ENCODE measurements at regions not wholly inside any gene's neighbourhood (a gene's known extent, or its start where the extent isn't known, plus 50 kb on each side); places are given as distances from the start of the nearest gene placed in this dataset.

GRCh38 chr6:167654389-167654788 is 172.3 kb upstream of the AFDN start:
- Histone ChIP-seq H2AK9ac (replicated peaks; ENCODE audit: low read depth, low read length, poor library complexity) (no peak overlapping the region), H3K27ac (ENCODE audit: insufficient read depth, low read length) (no peak overlapping the region), H3K4me3 (ENCODE audit: insufficient read depth, low read depth, low read length) (no peak overlapping the region), H3K9me3 (ENCODE audit: control insufficient read depth, insufficient read depth, low read length) (peaks cover 57% of the 10 kb centered on the region), H3K36me3 (ENCODE audit: control insufficient read depth, insufficient read depth, low read length) (no peaks in the 10 kb centered on the region), H4K5ac (ENCODE audit: low read depth, low read length) (no peak overlapping the region), H3K23ac (ENCODE audit: low read depth, low read length) (no peak overlapping the region), H2BK120ac (ENCODE audit: low read depth, low read length) (no peak overlapping the region), H2BK5ac (ENCODE audit: low read depth, low read length, poor library complexity, severe bottlenecking) (no peak overlapping the region), H2AFZ (replicated peaks; ENCODE audit: low read length, poor library complexity) (no peak overlapping the region), H2BK20ac (ENCODE audit: low read depth, low read length) (no peak overlapping the region), H3K14ac (replicated peaks; ENCODE audit: low read depth, low read length) (no peak overlapping the region), H2AK5ac (ENCODE audit: low read depth, low read length) (no peak overlapping the region), H3K27me3 (ENCODE audit: control insufficient read depth, insufficient read depth, low read length) (no peaks in the 10 kb centered on the region), H3K56ac (ENCODE audit: extremely low read depth, insufficient read depth, low read length) (no peak overlapping the region), H3K4me1 (ENCODE audit: control insufficient read depth, insufficient read depth, low read length) (no peaks in the 10 kb centered on the region), H3K18ac (ENCODE audit: low read depth, low read length) (no peak overlapping the region), H2BK15ac (ENCODE audit: low read depth, low read length) (no peak overlapping the region), H3K9me1 (ENCODE audit: insufficient read depth, low read length) (no peaks in the 10 kb centered on the region), H4K20me1 (ENCODE audit: insufficient read depth, low read length) (no peaks in the 10 kb centered on the region), H4K8ac (ENCODE audit: low read depth in 2 of 2, low read length in 2 of 2) (no peak overlapping the region), H3K4ac (ENCODE audit: low read depth, low read length) (no peak overlapping the region), H4K91ac (ENCODE audit: insufficient read depth, low read depth, low read length) (no peak overlapping the region), H3K9ac (ENCODE audit: low read depth, low read length) (no peak overlapping the region), H3K79me1 (ENCODE audit: low read depth in 1 of 2, low read length in 2 of 2) (no peaks in the 10 kb centered on the region), H3K4me2 (ENCODE audit: low read depth, low read length) (no peak overlapping the region)
- in situ Hi-C loops (cut with MboI; ENCODE audit: low sequenced_read_pairs), result no loop called here
- intact Hi-C loops (cut with micrococcal nuclease), result no loop called here
- POLR2A ChIA-PET (ENCODE audit: unreplicated experiment), result no interaction called here
- no peak for DNase-seq
- CTCF ChIA-PET, result no interaction called here
- no TSS peak for BruUV-seq (replicated peaks)
- TF ChIP-seq RCOR1 (IDR thresholded peaks at IDR 0.05; ENCODE audit: insufficient replicate concordance, low read length), result no peak
- TF ChIP-seq CTCF (conservative IDR thresholded peaks at IDR 0.05; ENCODE audit: low read depth, low read length), result no peak
- no peak for TF ChIP-seq RAD21 (IDR thresholded peaks at IDR 0.05; ENCODE audit: low read length)
- TF ChIP-seq POLR2A (IDR thresholded peaks at IDR 0.05; ENCODE audit: low read depth, low read length), result no peak
- no peak for TF ChIP-seq FOS (IDR thresholded peaks at IDR 0.05; ENCODE audit: low read depth, low read length)
- no peak for ATAC-seq (ENCODE audit: low read depth)
- WGBS, 2 experiments (ENCODE audit: extremely low coverage in 2 of 2, insufficient read length in 1 of 2), result 60% methylated on average over 3 of the region's 4 CpGs; no CpG with 5 or more reads in 1 of the 2 experiments
- dilution Hi-C loops (cut with HindIII; ENCODE audit: low sequenced_read_pairs, unreplicated experiment), result no loop called here

Data from IMR-90 (cell line).